HepG2 (cell line): ENCODE measurements at regions not wholly inside any gene's neighbourhood (a gene's known extent, or its start where the extent isn't known, plus 50 kb on each side); places are given as distances from the start of the nearest gene placed in this dataset.
"Not testable (repeated sequence)": the region's sequence is repeated elsewhere in the genome, so short reads cannot be mapped to it uniquely, and the experiment has no call there.

Source experiments
- CHD2 ChIP-seq: IDR thresholded peaks from 2 replicates; pipeline ENCODE4 v1.6.1; 2011; ENCODE audit warnings: low read depth, low read length, improper control_type of control experiment
- DPF2 ChIP-seq: sonication (generic); formaldehyde crosslinking; IDR thresholded peaks from 2 replicates; pipeline ENCODE4 v1.4.0; 2020; ENCODE audit warnings: mild to moderate bottlenecking, low read depth, missing genetic modification reagents, borderline replicate concordance
- EP300 ChIP-seq, 3 experiments: sonication (generic) in 1 of 3; formaldehyde crosslinking in 1 of 3; IDR thresholded peaks; 2 replicates each; pipeline versions ENCODE4 v1.5.1 to v1.6.1; 2011 to 2020; ENCODE audit warnings: low read depth in 2 of 3, low read length in 2 of 3, borderline replicate concordance in 1 of 3, improper control_type of control experiment in 1 of 3, mild to moderate bottlenecking in 1 of 3, missing genetic modification reagents in 1 of 3, moderate library complexity in 1 of 3
- FOXA1 ChIP-seq, 2 experiments: fragments of 450-650 bp in 1 of 2; sonication (generic) in 1 of 2; formaldehyde crosslinking in 1 of 2; IDR thresholded peaks; 2 replicates each; pipeline versions ENCODE4 v1.4.0 to v1.6.1; 2016 to 2020; ENCODE audit warnings: missing genetic modification reagents in 1 of 2
- POLR2A ChIP-seq, 2 experiments: IDR thresholded peaks; 2 replicates each; pipeline ENCODE4 v1.6.1; 2011; ENCODE audit warnings: low read depth in 2 of 2, low read length in 2 of 2, mild to moderate bottlenecking in 1 of 2, moderate library complexity in 1 of 2; ENCODE audit not compliant: insufficient read depth in 1 of 2
- POLR2AphosphoS2 ChIP-seq: IDR thresholded peaks from 2 replicates; pipeline ENCODE4 v1.6.1; 2011; ENCODE audit warnings: low read depth, low read length, improper control_type of control experiment
- POLR2AphosphoS5 ChIP-seq: IDR thresholded peaks from 2 replicates; pipeline ENCODE4 v1.6.1; 2012; ENCODE audit warnings: low read depth, low read length
- RAD51 ChIP-seq: fragments of 450-650 bp; IDR thresholded peaks from 2 replicates; pipeline ENCODE4 v1.6.1; 2016; ENCODE audit warnings: borderline replicate concordance
- STAT6 ChIP-seq: sonication (generic); formaldehyde crosslinking; IDR thresholded peaks from 2 replicates; pipeline ENCODE4 v1.4.0; 2020; ENCODE audit warnings: missing genetic modification reagents, mild to moderate bottlenecking, borderline replicate concordance
- ZKSCAN1 ChIP-seq: fragments of 150-350 bp; IDR thresholded peaks from 2 replicates; pipeline ENCODE4 v1.6.1; 2014; ENCODE audit warnings: low read length
- ZNF430 ChIP-seq: sonication (generic); formaldehyde crosslinking; IDR thresholded peaks from 2 replicates; pipeline ENCODE4 v1.9.0; 2021; ENCODE audit warnings: mild to moderate bottlenecking, missing genetic modification reagents
- TF ChIP-seq, protein P1 (sequence below): sonication (generic); formaldehyde crosslinking; IDR thresholded peaks from 2 replicates; pipeline ENCODE4 v1.8.0; 2022; ENCODE audit warnings: mild to moderate bottlenecking, missing genetic modification reagents
- TF ChIP-seq, protein P2 (sequence below): sonication (generic); formaldehyde crosslinking; IDR thresholded peaks from 2 replicates; pipeline ENCODE4 v1.5.0; 2020; ENCODE audit warnings: mild to moderate bottlenecking, missing genetic modification reagents, moderate library complexity

DNA sequence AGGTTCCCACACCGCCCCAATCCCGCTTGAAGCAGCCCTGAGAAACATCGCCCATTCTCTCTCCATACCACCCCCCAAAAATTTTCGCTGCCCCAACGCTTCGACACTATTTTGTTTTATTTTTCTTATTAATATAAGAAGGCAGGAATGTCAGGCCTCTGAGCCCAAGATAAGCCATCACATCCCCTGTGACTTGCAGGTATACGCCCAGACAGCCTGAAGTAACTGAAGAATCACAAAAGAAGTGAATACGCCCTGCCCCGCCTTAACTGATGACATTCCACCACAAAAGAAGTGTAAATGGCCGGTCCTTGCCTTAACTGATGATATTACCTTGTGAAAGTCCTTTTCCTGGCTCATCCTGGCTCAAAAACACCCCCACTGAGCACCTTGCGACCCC lies 463.9 kb downstream of the AJAP1 start:
- TF ChIP-seq, protein P1, sequence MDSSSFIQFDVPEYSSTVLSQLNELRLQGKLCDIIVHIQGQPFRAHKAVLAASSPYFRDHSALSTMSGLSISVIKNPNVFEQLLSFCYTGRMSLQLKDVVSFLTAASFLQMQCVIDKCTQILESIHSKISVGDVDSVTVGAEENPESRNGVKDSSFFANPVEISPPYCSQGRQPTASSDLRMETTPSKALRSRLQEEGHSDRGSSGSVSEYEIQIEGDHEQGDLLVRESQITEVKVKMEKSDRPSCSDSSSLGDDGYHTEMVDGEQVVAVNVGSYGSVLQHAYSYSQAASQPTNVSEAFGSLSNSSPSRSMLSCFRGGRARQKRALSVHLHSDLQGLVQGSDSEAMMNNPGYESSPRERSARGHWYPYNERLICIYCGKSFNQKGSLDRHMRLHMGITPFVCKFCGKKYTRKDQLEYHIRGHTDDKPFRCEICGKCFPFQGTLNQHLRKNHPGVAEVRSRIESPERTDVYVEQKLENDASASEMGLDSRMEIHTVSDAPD (CRISPR knock-in tag), result not testable (repeated sequence)
- not testable (repeated sequence) for TF ChIP-seq RAD51; STAT6; ZKSCAN1; EP300 (IDR thresholded peaks at IDR 0.05; ENCODE audit: low read depth in 2 of 2, low read length in 2 of 2); EP300 (CRISPR knock-in tag; IDR thresholded peaks at IDR 0.05; ENCODE audit: borderline replicate concordance); CHD2; POLR2A (IDR thresholded peaks at IDR 0.05; ENCODE audit: insufficient read depth in 1 of 2, low read depth in 2 of 2, low read length in 2 of 2); POLR2AphosphoS5; FOXA1 (IDR thresholded peaks at IDR 0.05); FOXA1 (CRISPR knock-in tag; IDR thresholded peaks at IDR 0.05); POLR2AphosphoS2; ZNF430 (CRISPR knock-in tag); DPF2 (CRISPR knock-in tag)
- TF ChIP-seq, protein P2, sequence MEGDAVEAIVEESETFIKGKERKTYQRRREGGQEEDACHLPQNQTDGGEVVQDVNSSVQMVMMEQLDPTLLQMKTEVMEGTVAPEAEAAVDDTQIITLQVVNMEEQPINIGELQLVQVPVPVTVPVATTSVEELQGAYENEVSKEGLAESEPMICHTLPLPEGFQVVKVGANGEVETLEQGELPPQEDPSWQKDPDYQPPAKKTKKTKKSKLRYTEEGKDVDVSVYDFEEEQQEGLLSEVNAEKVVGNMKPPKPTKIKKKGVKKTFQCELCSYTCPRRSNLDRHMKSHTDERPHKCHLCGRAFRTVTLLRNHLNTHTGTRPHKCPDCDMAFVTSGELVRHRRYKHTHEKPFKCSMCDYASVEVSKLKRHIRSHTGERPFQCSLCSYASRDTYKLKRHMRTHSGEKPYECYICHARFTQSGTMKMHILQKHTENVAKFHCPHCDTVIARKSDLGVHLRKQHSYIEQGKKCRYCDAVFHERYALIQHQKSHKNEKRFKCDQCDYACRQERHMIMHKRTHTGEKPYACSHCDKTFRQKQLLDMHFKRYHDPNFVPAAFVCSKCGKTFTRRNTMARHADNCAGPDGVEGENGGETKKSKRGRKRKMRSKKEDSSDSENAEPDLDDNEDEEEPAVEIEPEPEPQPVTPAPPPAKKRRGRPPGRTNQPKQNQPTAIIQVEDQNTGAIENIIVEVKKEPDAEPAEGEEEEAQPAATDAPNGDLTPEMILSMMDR (CRISPR knock-in tag), result not testable (repeated sequence)
